ENCODE measurements at regions not wholly inside any gene's neighbourhood (a gene's known extent, or its start where the extent isn't known, plus 50 kb on each side); places are given as distances from the start of the nearest gene placed in this dataset.
A peak's percentile ranks its signal among the peaks of the same experiment; 100 is the strongest.

DNA sequence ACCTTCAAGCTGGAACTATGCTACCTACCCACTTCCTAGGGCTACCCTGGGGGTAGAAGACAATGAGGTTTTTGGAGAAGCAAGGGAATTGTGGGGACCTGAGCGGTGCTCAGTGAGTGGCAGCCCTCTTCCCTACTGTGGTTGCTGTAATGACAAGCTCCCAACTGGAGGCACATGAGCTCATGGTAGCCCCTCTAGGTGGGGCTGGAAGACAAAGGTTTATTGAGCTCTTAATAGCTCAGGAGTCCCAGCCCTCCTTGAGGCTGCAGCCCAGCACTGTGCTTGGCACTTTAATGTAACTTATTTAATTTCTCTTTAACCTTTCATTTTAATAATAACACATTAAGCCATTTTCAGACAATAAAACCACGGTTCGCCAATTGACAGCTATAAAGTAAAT is 528.9 kb downstream of the OMA1 start:
- no peak for TF ChIP-seq POLR2A (IDR thresholded peaks at IDR 0.05)
- TF ChIP-seq, protein P1, sequence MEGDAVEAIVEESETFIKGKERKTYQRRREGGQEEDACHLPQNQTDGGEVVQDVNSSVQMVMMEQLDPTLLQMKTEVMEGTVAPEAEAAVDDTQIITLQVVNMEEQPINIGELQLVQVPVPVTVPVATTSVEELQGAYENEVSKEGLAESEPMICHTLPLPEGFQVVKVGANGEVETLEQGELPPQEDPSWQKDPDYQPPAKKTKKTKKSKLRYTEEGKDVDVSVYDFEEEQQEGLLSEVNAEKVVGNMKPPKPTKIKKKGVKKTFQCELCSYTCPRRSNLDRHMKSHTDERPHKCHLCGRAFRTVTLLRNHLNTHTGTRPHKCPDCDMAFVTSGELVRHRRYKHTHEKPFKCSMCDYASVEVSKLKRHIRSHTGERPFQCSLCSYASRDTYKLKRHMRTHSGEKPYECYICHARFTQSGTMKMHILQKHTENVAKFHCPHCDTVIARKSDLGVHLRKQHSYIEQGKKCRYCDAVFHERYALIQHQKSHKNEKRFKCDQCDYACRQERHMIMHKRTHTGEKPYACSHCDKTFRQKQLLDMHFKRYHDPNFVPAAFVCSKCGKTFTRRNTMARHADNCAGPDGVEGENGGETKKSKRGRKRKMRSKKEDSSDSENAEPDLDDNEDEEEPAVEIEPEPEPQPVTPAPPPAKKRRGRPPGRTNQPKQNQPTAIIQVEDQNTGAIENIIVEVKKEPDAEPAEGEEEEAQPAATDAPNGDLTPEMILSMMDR (IDR thresholded peaks at IDR 0.05) = no peak
- Histone ChIP-seq H3K4me3 (no peak overlapping the region), H3K36me3 (no peaks in the 10 kb centered on the region), H3K9me3 (no peaks in the 10 kb centered on the region), H3K4me1 (no peaks in the 10 kb centered on the region), H3K27ac (no peak overlapping the region), H3K27me3 (no peaks in the 10 kb centered on the region)
- ATAC-seq = no peak
- intact Hi-C loops (cut with DNase I) = no loop called here
- 93 to 95% (median 95%) methylated on average over 3 of the region's 3 CpGs for WGBS, 4 donors
- DNase-seq = no peak

DNA sequence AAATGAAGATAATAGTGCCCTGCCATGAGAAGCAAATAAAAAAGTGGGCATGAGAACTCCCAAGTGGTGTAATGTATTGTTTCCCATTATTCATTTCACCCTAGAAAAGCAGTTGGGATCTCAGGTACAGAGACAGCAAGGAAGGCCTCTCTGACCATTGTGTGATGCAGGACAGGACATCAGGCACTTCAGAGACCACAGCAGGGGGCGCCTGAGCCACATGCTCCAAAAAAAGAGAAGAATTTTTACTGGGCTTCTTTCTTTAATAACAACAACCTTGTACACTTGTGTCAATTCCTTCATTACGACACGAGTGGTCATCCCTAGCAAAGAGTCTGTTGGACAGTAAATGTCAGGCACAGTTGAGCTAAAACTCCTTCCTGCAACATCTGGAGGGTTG is 533.3 kb downstream of the OMA1 start:
- no peaks in the 10 kb centered on the region for H3K27me3 ChIP-seq
- intact Hi-C loops (cut with DNase I) = no loop called here
- ATAC-seq (no peak), DNase-seq (no peak)
- H3K36me3 ChIP-seq = no peaks in the 10 kb centered on the region
- no peaks in the 10 kb centered on the region for H3K4me1 ChIP-seq
- H3K9me3 ChIP-seq = no peaks in the 10 kb centered on the region
- no peak overlapping the region for H3K27ac ChIP-seq
- H3K4me3 ChIP-seq = no peak overlapping the region
- TF ChIP-seq, protein P1 (IDR thresholded peaks at IDR 0.05) = peak in 4 of 12 donors; percentile 5 to 30 (median 11)
- no peak for TF ChIP-seq POLR2A (IDR thresholded peaks at IDR 0.05)
- WGBS, 4 donors = 63 to 73% (median 68%) methylated on average over 3 of the region's 3 CpGs

DNA sequence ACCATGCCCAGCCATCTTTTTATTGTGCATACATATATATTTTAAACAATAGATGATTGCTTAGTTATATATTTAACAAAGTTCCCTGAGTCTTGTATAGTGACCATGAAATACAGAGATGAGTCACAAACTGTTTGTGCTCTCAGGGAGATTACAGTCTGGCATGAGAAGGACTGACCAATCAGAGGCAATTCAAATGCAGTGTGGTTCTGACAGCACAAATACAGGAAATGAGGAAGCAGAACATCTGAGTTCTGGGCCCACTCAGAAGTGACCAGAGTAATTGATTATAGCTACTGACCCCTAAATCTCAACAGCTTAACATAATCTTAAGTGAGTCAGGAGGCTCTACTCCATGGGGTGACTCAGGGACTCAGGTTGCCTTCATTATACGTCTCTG is 534.5 kb downstream of the OMA1 start:
- no peak overlapping the region for H3K27ac ChIP-seq
- H3K9me3 ChIP-seq = no peaks in the 10 kb centered on the region
- intact Hi-C loops (cut with DNase I) = no loop called here
- no peak for TF ChIP-seq POLR2A (IDR thresholded peaks at IDR 0.05)
- TF ChIP-seq, protein P1 (IDR thresholded peaks at IDR 0.05) = no peak
- H3K36me3 ChIP-seq = no peaks in the 10 kb centered on the region
- no peak overlapping the region for H3K4me3 ChIP-seq
- DNase-seq (no peak), ATAC-seq (no peak)
- H3K27me3 ChIP-seq = no peaks in the 10 kb centered on the region
- no peaks in the 10 kb centered on the region for H3K4me1 ChIP-seq
- 74 to 89% (median 84%) methylated on average over 1 of the region's 1 CpG for WGBS, 4 donors

DNA sequence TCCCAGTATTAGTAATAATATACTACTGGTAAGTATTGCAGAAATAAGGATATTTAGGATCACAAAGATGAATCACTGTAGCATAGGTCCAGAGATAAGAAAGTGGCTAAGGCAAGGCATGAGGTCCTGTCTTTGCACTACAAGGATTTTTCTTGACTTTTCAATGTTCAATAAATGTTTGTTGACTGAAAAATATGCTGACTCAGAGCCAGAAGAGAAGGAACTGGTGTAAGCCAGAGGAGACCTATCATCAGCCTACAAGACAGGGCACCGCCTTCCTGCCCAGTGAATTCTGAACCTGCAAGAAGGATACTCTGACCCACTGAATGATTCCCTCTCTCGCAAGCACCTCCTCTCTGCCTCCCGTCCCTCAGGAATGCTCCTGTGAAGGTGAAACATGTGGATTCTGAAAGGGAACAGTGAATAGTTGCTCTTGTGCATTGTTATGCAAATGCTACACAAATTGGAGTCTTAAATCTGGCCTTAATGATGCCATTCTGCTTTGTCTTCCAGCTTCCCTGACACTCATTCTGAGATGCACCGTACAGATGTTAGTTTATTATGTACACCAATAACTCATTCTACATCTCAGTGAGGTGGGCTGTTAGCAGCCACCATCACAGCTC is 540.0 kb downstream of the OMA1 start:
- no peaks in the 10 kb centered on the region for H3K4me1 ChIP-seq
- DNase-seq (no peak), ATAC-seq (no peak)
- H3K4me3 ChIP-seq = no peak overlapping the region
- H3K36me3 ChIP-seq = no peaks in the 10 kb centered on the region
- H3K9me3 ChIP-seq = no peaks in the 10 kb centered on the region
- 57 to 68% (median 60%) methylated on average over 4 of the region's 4 CpGs for WGBS, 4 donors
- peaks cover 0 to 3% (median 0%) of the 10 kb centered on the region in 9 donors for H3K27me3 ChIP-seq
- no peak overlapping the region for H3K27ac ChIP-seq
- intact Hi-C loops (cut with DNase I) = loop anchor here in 1 of 10 donors (2.0 kb wide), 1 partner anchor 20 kb away; no protein-coding TSS in a partner anchor
- TF ChIP-seq, protein P1 (IDR thresholded peaks at IDR 0.05) = no peak
